ENCODE measurements at regions not wholly inside any gene's neighbourhood (a gene's known extent, or its start where the extent isn't known, plus 50 kb on each side); places are given as distances from the start of the nearest gene placed in this dataset.

DNA sequence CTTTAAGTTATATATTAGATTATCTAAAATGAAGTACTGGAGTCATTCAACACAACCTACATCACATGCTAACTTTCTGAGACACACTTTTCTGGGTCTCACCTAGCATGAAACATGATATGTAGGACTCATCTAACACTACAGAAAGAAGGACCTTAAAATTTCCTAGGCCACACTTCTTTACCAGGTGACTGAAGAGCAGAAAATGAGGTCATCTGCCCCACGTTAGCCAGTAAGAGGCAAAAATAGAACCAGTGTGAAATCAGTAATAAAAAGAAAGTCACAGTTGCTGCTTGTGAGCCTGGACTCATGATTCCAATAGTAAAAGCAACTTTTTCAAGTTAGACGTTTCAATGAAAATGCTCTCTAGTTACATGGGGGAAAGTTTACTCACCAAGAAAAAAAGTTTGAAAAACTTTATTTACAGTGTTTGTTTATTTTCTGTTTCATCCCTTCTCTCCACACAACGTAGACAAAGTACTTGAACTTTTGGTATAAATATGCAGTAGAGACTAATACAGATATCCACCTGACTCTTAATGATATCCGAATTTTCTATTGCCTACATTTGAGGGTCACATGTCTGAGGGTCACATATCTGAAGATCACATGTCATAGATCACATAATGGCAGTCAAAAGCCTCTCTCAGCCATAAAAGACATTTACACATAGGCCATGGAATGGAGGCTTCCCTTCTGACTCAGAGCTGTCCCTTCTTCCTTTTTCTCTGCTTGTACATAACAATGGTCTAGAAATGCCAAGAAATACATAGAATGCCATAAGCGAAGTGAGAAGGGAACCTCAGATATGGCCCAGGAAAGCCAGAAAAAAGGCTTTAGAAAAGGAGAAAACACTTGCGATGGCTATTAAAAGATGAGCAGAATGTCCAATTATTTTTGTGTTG, 362.9 kb downstream of the ZEB2 start:
- Histone ChIP-seq H3K27me3 (ENCODE audit: control insufficient read depth, insufficient read depth, low read length) (no peaks in the 10 kb centered on the region), H3K36me3 (ENCODE audit: control insufficient read depth, insufficient read depth, low read length) (no peaks in the 10 kb centered on the region), H3K4me3 (ENCODE audit: low read depth, low read length) (no peak overlapping the region)
- ChIA-PET POLR2A (no interaction called here), CTCF (no interaction called here)
- TF ChIP-seq CTCF (IDR thresholded peaks at IDR 0.05; ENCODE audit: insufficient read depth, low read depth, low read length), result no peak
- DNase-seq (ENCODE audit: low read depth), result no peak

DNA sequence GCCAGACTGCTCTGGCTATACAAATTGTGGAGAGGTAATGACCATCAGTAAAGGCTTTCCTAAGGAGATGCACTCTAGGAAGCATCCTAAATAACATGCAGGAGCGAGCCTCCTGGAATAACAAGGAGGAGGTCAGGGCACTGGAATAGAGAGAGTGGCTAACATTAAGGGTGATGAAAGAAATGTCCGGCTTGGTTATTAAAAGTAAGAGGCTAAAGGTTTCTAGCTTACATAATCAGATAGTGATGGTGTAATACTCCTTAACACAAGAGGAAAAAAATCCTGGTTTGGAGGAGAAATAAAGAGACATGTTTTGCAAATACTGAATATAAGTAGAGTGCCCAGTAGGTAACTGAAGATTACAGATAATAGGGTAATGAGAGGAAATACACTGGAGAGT, 365.7 kb downstream of the ZEB2 start:
- DNase-seq (ENCODE audit: low read depth), result no peak
- Histone ChIP-seq H3K36me3 (ENCODE audit: control insufficient read depth, insufficient read depth, low read length) (no peaks in the 10 kb centered on the region), H3K27me3 (ENCODE audit: control insufficient read depth, insufficient read depth, low read length) (no peaks in the 10 kb centered on the region), H3K4me3 (ENCODE audit: low read depth, low read length) (no peak overlapping the region)
- ChIA-PET CTCF (no interaction called here), POLR2A (no interaction called here)
- no peak for TF ChIP-seq CTCF (IDR thresholded peaks at IDR 0.05; ENCODE audit: insufficient read depth, low read depth, low read length)

DNA sequence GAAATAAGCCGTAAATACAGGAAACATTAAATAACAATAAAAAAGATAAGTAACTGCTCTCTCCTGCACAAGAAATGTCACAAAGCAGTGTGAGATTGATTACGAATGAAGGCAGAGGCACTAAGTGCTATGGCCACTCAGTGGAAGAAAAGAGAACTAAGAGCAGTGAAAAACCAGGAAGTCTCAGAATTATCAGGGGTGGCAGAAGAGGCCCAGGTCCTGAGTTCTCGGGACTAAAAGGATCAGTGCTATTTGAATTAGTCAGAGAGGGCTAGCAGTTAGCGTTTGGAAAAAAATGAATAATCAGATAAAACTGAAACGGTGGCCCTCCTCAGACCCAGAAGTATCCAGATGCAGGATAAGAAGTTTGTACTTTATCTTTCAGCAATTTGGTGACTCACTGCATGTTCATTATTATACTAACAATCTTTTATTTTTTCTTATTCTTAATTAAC, 367.1 kb downstream of the ZEB2 start:
- Histone ChIP-seq H3K27me3 (ENCODE audit: control insufficient read depth, insufficient read depth, low read length) (no peaks in the 10 kb centered on the region), H3K36me3 (ENCODE audit: control insufficient read depth, insufficient read depth, low read length) (no peaks in the 10 kb centered on the region), H3K4me3 (ENCODE audit: low read depth, low read length) (no peak overlapping the region)
- peak; percentile 29 for DNase-seq (ENCODE audit: low read depth)
- ChIA-PET CTCF (no interaction called here), POLR2A (no interaction called here)
- peak; percentile 12; the same call in 1 of the 2 replicates for TF ChIP-seq CTCF (IDR thresholded peaks at IDR 0.05; ENCODE audit: insufficient read depth, low read depth, low read length)

GRCh38 chr2:144151851-144152250, 368.1 kb downstream of the ZEB2 start:
- Histone ChIP-seq H3K36me3 (ENCODE audit: control insufficient read depth, insufficient read depth, low read length) (no peaks in the 10 kb centered on the region), H3K27me3 (ENCODE audit: control insufficient read depth, insufficient read depth, low read length) (no peaks in the 10 kb centered on the region), H3K4me3 (ENCODE audit: low read depth, low read length) (no peak overlapping the region)
- ChIA-PET CTCF (no interaction called here), POLR2A (no interaction called here)
- no peak for TF ChIP-seq CTCF (IDR thresholded peaks at IDR 0.05; ENCODE audit: insufficient read depth, low read depth, low read length)
- DNase-seq (ENCODE audit: low read depth), result no peak

DNA sequence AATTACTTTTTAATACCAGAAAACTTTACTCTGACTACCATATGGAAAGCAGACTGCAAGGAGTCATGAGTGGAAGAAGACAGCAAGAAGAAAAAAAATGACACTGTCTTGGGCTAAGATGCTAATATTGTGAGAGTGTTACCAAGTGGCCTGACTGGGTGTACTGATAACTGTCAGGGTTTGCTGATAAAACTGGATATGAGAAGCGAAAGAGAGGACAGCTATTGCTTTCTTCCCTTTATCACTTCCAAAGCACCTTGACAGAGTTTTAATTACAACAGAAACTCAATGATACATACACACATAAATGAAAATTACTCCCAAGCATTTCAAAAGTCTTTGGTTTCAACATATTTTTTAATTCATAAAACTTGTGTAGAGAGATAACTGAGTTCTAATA, 368.5 kb downstream of the ZEB2 start:
- no peak for DNase-seq (ENCODE audit: low read depth)
- Histone ChIP-seq H3K4me3 (ENCODE audit: low read depth, low read length) (no peak overlapping the region), H3K27me3 (ENCODE audit: control insufficient read depth, insufficient read depth, low read length) (no peaks in the 10 kb centered on the region), H3K36me3 (ENCODE audit: control insufficient read depth, insufficient read depth, low read length) (no peaks in the 10 kb centered on the region)
- POLR2A ChIA-PET, result no interaction called here
- no peak for TF ChIP-seq CTCF (IDR thresholded peaks at IDR 0.05; ENCODE audit: insufficient read depth, low read depth, low read length)
- CTCF ChIA-PET, result no interaction called here
